HG03064 (cell line): ENCODE measurements at regions not wholly inside any gene's neighbourhood (a gene's known extent, or its start where the extent isn't known, plus 50 kb on each side); places are given as distances from the start of the nearest gene placed in this dataset.
"Not testable (repeated sequence)": the region's sequence is repeated elsewhere in the genome, so short reads cannot be mapped to it uniquely, and the experiment has no call there.

ENCODE experiments used
- ATAC-seq: cut with Tn5 transposase; IDR thresholded peaks from one replicate; pipeline ENCODE4 v1.9.1; 2021; ENCODE audit warnings: low read depth; ENCODE audit not compliant: unreplicated experiment

- no peak for ATAC-seq
Observed at GRCh38 chr9:738209-738915, 103.1 kb upstream of the DMRT1 start.

- ATAC-seq, result no peak
Observed at GRCh38 chr9:739362-739761, 102.1 kb upstream of the DMRT1 start.

GRCh38 chr9:740221-740620, 101.3 kb upstream of the DMRT1 start:
- no peak for ATAC-seq

GRCh38 chr9:742104-742503, 99.4 kb upstream of the DMRT1 start:
- no peak for ATAC-seq

GRCh38 chr9:742914-743589, 98.4 kb upstream of the DMRT1 start:
- no peak for ATAC-seq

- no peak for ATAC-seq
Observed at GRCh38 chr9:744046-744712, 97.3 kb upstream of the DMRT1 start.

- no peak for ATAC-seq
Observed at GRCh38 chr9:744790-745484, 96.6 kb upstream of the DMRT1 start.

- ATAC-seq, result no peak
Observed at GRCh38 chr9:745761-746380, 95.6 kb upstream of the DMRT1 start.

GRCh38 chr9:746661-747434, 94.6 kb upstream of the DMRT1 start:
- no peak for ATAC-seq

GRCh38 chr9:747567-747966, 93.9 kb upstream of the DMRT1 start:
- no peak for ATAC-seq

GRCh38 chr9:748861-749497, 92.5 kb upstream of the DMRT1 start:
- no peak for ATAC-seq

GRCh38 chr9:749716-750115, 91.8 kb upstream of the DMRT1 start:
- no peak for ATAC-seq

- no peak for ATAC-seq
Observed at GRCh38 chr9:750249-750967, 91.1 kb upstream of the DMRT1 start.

- peak; percentile 63 for ATAC-seq
Observed at GRCh38 chr9:751137-752051, 90.1 kb upstream of the DMRT1 start.

GRCh38 chr9:752201-752600, 89.3 kb upstream of the DMRT1 start:
- ATAC-seq, result no peak

GRCh38 chr9:752681-753200, 88.8 kb upstream of the DMRT1 start:
- ATAC-seq, result no peak

GRCh38 chr9:753734-754133, 87.8 kb upstream of the DMRT1 start:
- ATAC-seq, result not testable (repeated sequence)
